LNCaP clone FGC (cell line): ENCODE measurements at regions not wholly inside any gene's neighbourhood (a gene's known extent, or its start where the extent isn't known, plus 50 kb on each side); places are given as distances from the start of the nearest gene placed in this dataset.
"Not testable (repeated sequence)": the region's sequence is repeated elsewhere in the genome, so short reads cannot be mapped to it uniquely, and the experiment has no call there.

Experiments used
- DNase-seq: peaks from one replicate; pipeline ENCODE4 v3.0.0-alpha.2; 2011; ENCODE audit warnings: low read depth
- H3K4me3 ChIP-seq: 2 replicates; pipeline ENCODE4 v1.5.1; 2011; ENCODE audit warnings: mild to moderate bottlenecking, low read depth, low read length, control low read depth
- CTCF ChIP-seq: IDR thresholded peaks from 2 replicates; pipeline ENCODE4 v1.5.1; 2012; ENCODE audit warnings: mild to moderate bottlenecking; ENCODE audit not compliant: control insufficient read depth, insufficient read depth; ENCODE audit errors: extremely low read depth

GRCh38 chr5:42989190-42989589 is 50.9 kb downstream of the ANXA2R start:
- no peak overlapping the region for H3K4me3 ChIP-seq
- no peak for DNase-seq
- TF ChIP-seq CTCF = no peak

- DNase-seq = no peak
- no peak overlapping the region for H3K4me3 ChIP-seq
- no peak for TF ChIP-seq CTCF
These were observed 51.6 kb downstream of the ANXA2R start for GRCh38 chr5:42988568-42988967.

GRCh38 chr5:42985129-42986037 is 54.7 kb downstream of the ANXA2R start:
- DNase-seq = no peak
- no peak for TF ChIP-seq CTCF

GRCh38 chr5:42984307-42984706 is 55.8 kb downstream of the ANXA2R start:
- DNase-seq = no peak
- no peak overlapping the region for H3K4me3 ChIP-seq
- no peak for TF ChIP-seq CTCF

More at GRCh38 chr5:42985129-42986037, 54.7 kb downstream of the ANXA2R start:
- H3K4me3 ChIP-seq = no peak overlapping the region

- H3K4me3 ChIP-seq = no peak overlapping the region
- no peak for DNase-seq
- TF ChIP-seq CTCF = no peak
These were observed 58.0 kb downstream of the ANXA2R start for GRCh38 chr5:42982107-42982622.

- H3K4me3 ChIP-seq, DNase-seq: not testable (repeated sequence)
These were observed 58.6 kb downstream of the ANXA2R start for GRCh38 chr5:42981417-42982106.

GRCh38 chr5:42981015-42981414 is 59.1 kb downstream of the ANXA2R start:
- H3K4me3 ChIP-seq, DNase-seq: not testable (repeated sequence)

- H3K4me3 ChIP-seq, DNase-seq: not testable (repeated sequence)
These were observed 59.7 kb downstream of the ANXA2R start for GRCh38 chr5:42980391-42980790.

- not testable (repeated sequence) for DNase-seq, H3K4me3 ChIP-seq
These were observed 60.9 kb downstream of the ANXA2R start for GRCh38 chr5:42979242-42979641.
